DOHH2 (cell line): ENCODE measurements at regions not wholly inside any gene's neighbourhood (a gene's known extent, or its start where the extent isn't known, plus 50 kb on each side); places are given as distances from the start of the nearest gene placed in this dataset.

Source experiments
- EZH2phosphoT487 ChIP-seq: fragments of 200-600 bp; sonication (generic); IDR thresholded peaks from 2 replicates; pipeline ENCODE4 v1.6.1; 2017; ENCODE audit warnings: borderline replicate concordance, mild to moderate bottlenecking, antibody characterized with exemption, low read length, moderate library complexity, mixed read lengths
- TF ChIP-seq, protein P1 (sequence below): fragments of 200-600 bp; sonication (generic); IDR thresholded peaks from one replicate; pipeline ENCODE4 v1.5.1; 2014; ENCODE audit warnings: antibody characterized with exemption, mild to moderate bottlenecking, low read depth, low read length; ENCODE audit not compliant: poor library complexity, severe bottlenecking

DNA sequence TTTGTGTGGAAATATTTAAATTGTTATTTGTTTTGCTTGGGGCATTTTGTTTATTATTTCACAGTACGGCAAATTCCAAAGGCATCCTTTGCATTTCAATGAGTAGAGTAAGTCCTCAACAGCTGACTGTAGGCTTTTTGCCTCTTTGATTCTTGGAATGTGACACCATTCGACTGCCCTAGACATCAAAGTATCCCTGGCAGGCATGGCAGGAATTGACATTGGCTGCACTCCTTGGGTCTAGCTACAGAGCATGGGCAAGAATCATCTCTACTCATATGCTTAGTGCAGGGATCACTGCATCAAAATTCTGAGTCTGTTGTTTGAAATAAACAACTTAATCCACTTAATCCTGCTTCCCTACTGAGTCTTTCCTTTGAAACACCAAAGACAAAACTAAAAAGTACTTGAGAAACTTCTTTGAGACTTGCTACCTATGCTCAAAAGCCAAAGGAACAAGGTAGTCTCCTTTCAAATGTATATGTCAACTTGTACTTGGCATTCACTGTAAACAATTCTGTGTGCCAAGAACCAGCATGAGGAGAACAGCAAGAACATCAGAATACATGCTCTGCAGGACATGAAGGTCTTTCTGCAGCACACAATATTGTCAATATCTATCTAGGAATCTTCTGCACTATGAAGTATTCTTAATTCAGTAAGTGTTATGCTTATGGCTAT, 1569.0 kb upstream of the FLRT2 start:
- TF ChIP-seq, protein P1, sequence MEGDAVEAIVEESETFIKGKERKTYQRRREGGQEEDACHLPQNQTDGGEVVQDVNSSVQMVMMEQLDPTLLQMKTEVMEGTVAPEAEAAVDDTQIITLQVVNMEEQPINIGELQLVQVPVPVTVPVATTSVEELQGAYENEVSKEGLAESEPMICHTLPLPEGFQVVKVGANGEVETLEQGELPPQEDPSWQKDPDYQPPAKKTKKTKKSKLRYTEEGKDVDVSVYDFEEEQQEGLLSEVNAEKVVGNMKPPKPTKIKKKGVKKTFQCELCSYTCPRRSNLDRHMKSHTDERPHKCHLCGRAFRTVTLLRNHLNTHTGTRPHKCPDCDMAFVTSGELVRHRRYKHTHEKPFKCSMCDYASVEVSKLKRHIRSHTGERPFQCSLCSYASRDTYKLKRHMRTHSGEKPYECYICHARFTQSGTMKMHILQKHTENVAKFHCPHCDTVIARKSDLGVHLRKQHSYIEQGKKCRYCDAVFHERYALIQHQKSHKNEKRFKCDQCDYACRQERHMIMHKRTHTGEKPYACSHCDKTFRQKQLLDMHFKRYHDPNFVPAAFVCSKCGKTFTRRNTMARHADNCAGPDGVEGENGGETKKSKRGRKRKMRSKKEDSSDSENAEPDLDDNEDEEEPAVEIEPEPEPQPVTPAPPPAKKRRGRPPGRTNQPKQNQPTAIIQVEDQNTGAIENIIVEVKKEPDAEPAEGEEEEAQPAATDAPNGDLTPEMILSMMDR = no peak
- no peak for TF ChIP-seq EZH2phosphoT487
